ENCODE measurements at regions not wholly inside any gene's neighbourhood (a gene's known extent, or its start where the extent isn't known, plus 50 kb on each side); places are given as distances from the start of the nearest gene placed in this dataset.

DNA sequence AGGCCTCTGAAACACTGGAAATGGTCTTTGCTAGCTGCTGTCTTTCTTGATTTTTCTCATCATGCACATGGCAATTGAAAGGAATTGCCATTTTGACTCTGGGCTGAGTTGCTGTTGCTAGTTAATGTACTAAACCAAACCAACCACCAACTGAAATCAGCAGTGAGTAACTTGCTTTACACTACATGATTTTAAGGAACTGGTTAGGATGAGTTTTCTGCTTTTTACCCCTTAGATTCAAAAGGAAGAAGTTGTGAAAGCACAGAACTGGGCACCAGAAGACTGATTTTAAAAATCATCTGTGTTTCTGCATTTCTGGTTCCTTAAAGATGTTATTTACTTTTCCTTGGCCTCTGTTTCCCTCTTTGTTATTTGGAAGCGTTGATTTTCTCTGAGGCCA lies 361.9 kb downstream of the HLX start:
- Mint-ChIP-seq H3K27ac (peak overlapping the region in 2 of 3 experiments; percentile 23 to 51), H3K4me3 (no peak overlapping the region), H3K27me3 (ENCODE audit: low read depth) (no peaks in the 10 kb centered on the region), H3K4me1 (peaks cover 40% of the 10 kb centered on the region), H3K36me3 (ENCODE audit: low read depth) (no peaks in the 10 kb centered on the region), H3K9me3 (no peaks in the 10 kb centered on the region)
- TF ChIP-seq, protein P1, sequence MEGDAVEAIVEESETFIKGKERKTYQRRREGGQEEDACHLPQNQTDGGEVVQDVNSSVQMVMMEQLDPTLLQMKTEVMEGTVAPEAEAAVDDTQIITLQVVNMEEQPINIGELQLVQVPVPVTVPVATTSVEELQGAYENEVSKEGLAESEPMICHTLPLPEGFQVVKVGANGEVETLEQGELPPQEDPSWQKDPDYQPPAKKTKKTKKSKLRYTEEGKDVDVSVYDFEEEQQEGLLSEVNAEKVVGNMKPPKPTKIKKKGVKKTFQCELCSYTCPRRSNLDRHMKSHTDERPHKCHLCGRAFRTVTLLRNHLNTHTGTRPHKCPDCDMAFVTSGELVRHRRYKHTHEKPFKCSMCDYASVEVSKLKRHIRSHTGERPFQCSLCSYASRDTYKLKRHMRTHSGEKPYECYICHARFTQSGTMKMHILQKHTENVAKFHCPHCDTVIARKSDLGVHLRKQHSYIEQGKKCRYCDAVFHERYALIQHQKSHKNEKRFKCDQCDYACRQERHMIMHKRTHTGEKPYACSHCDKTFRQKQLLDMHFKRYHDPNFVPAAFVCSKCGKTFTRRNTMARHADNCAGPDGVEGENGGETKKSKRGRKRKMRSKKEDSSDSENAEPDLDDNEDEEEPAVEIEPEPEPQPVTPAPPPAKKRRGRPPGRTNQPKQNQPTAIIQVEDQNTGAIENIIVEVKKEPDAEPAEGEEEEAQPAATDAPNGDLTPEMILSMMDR (IDR thresholded peaks at IDR 0.05; ENCODE audit: unreplicated experiment in 3 of 3), result no peak

DNA sequence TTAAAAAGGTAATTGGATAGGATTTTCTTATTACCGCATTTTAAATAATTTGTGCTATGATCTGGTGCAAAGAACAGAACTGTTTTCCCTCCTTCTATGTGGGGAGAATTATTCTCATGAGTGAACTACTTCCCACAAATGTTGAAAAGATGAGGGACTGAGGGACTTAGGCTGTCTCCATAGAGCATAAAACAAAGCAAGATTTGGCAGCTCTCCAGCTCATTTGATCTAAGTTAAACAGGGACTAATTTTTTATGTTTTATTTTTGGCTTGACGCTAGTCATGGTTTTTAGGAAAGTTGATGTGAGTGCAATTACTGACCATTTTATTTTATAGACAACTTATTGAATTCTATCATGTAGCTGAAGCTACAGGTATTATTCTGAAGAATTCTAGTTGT lies 362.3 kb downstream of the HLX start:
- TF ChIP-seq, protein P1 (IDR thresholded peaks at IDR 0.05; ENCODE audit: unreplicated experiment in 3 of 3), result no peak
- Mint-ChIP-seq H3K9me3 (no peaks in the 10 kb centered on the region), H3K36me3 (ENCODE audit: low read depth) (no peaks in the 10 kb centered on the region), H3K27ac (peak overlapping the region in 2 of 3 experiments; percentile 23 to 51), H3K4me3 (no peak overlapping the region), H3K4me1 (peaks cover 40% of the 10 kb centered on the region), H3K27me3 (ENCODE audit: low read depth) (no peaks in the 10 kb centered on the region)

DNA sequence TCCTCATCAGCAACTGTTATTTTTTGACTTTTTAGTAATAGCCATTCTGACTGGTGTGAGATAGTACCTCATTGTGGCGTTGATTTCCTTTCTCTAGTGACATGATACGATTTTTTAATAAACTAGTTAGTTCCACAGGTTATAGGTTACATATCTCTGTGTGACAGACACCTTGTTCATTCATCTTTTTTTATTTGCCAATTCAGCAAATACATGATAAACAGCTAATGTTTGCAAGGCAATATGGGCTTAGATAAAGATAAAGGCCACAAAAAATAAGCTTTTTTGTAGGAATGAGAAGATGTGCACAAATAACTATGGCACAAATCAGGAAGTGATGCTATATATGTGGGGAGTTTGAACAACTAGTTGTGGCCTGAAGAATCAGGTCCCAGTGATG lies 366.8 kb downstream of the HLX start:
- H3K9me3 Mint-ChIP-seq, result no peaks in the 10 kb centered on the region
- H3K36me3 Mint-ChIP-seq (ENCODE audit: low read depth), result no peaks in the 10 kb centered on the region
- H3K4me3 Mint-ChIP-seq, result no peak overlapping the region
- H3K27ac Mint-ChIP-seq, result no peak overlapping the region
- TF ChIP-seq, protein P1 (IDR thresholded peaks at IDR 0.05; ENCODE audit: unreplicated experiment in 3 of 3), result no peak
- peaks cover 17% of the 10 kb centered on the region for H3K4me1 Mint-ChIP-seq
- H3K27me3 Mint-ChIP-seq (ENCODE audit: low read depth), result peaks cover 4% of the 10 kb centered on the region

DNA sequence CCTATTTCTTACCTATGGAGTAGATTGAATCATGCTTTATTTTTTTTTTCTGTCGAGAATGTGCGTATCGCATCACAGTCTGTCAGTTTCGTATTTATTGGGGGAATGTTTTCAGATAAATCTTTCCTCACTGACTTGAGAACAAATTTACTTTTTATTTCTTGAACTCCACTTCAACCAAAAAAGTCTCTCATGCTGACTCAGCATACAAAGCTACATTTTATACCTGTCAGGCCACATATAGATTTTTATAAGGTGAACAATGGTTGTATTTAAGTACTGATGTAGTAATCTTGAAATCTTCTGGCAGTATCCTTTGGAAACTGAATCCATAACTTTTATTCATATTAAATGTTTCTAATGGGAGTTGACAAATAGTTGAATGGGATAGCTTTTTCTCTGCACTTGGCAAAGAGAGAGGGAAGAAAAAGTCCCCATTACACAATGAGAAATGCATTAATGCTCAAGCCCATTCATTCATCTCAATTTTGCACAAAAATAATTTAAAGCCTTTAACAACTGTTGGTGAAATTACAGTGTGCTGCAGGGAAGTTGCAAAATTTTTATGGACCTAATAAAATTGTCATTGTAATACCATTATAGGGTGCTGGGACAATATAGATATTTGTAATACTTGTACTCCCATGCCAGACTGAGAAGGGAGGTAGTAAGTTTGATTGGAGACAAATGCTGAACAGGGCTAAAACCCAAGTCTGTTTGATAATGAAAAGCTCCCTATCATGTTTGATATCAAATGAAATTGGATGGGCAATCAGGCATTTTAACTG lies 367.6 kb downstream of the HLX start:
- Mint-ChIP-seq H3K36me3 (ENCODE audit: low read depth) (no peaks in the 10 kb centered on the region), H3K9me3 (no peaks in the 10 kb centered on the region), H3K4me1 (peaks cover 9% of the 10 kb centered on the region), H3K27me3 (ENCODE audit: low read depth) (peaks cover 4% of the 10 kb centered on the region), H3K27ac (no peak overlapping the region), H3K4me3 (no peak overlapping the region)
- TF ChIP-seq, protein P1 (IDR thresholded peaks at IDR 0.05; ENCODE audit: unreplicated experiment in 3 of 3), result no peak

DNA sequence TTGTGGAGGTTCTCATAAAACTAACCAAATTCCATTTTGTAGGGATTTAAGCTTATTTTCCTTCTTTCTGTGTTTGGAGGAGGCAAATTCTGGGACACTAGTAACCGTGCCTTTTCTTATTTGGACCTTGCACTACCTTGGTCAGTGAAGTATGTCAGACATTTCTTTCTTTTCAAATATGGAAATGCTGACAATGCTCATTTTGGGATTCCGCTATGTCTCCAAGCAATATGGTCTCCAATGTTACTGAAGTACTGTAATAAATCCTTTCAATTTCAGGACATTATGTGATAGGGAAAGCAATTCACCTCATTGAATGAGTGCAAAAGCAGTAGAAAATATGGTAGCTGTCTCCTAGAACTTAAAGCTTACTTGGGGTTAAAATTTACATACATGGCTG lies 372.3 kb downstream of the HLX start:
- Mint-ChIP-seq H3K36me3 (ENCODE audit: low read depth) (peaks cover 3% of the 10 kb centered on the region), H3K27me3 (ENCODE audit: low read depth) (peaks cover 10% of the 10 kb centered on the region), H3K9me3 (peaks cover 11% of the 10 kb centered on the region), H3K4me3 (no peak overlapping the region), H3K27ac (no peak overlapping the region), H3K4me1 (no peaks in the 10 kb centered on the region)
- TF ChIP-seq, protein P1 (IDR thresholded peaks at IDR 0.05; ENCODE audit: unreplicated experiment in 3 of 3), result no peak

DNA sequence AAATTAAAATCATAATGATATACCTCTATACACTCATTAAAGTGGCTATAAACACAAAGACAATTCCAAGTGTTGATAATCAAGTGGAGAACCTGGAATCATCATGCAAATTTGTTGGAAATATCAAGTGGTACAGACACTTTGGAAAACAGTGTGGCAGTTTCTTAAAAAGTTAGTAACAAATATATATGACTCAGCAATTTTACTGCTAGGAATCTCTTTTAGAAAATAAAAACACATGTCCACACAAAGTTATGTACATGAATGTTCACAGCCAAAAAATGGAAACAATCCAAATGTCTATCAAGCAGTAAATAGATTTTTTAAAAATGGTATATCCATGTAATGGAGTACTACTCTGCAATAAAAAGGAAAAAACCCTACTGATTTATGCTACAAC lies 375.6 kb downstream of the HLX start:
- H3K4me3 Mint-ChIP-seq, result no peak overlapping the region
- H3K27me3 Mint-ChIP-seq (ENCODE audit: low read depth), result peaks cover 6% of the 10 kb centered on the region
- H3K9me3 Mint-ChIP-seq, result peaks cover 31% of the 10 kb centered on the region
- peaks cover 3% of the 10 kb centered on the region for H3K36me3 Mint-ChIP-seq (ENCODE audit: low read depth)
- H3K27ac Mint-ChIP-seq, result no peak overlapping the region
- H3K4me1 Mint-ChIP-seq, result no peaks in the 10 kb centered on the region
- TF ChIP-seq, protein P1 (IDR thresholded peaks at IDR 0.05; ENCODE audit: unreplicated experiment in 3 of 3), result no peak

All from nephron (organoid).